Psoas muscle (tissue), 7 donors: ENCODE measurements at regions not wholly inside any gene's neighbourhood (a gene's known extent, or its start where the extent isn't known, plus 50 kb on each side); places are given as distances from the start of the nearest gene placed in this dataset.

Source experiments
- ATAC-seq, 4 donors: fragments of 200-7000 bp; cut with Tn5 transposase; one replicate each; pipeline ENCODE4 v1.9.1; 2020; ENCODE audit warnings: moderate library complexity in 3 of 4, mild to moderate bottlenecking in 2 of 4
- DNase-seq, 2 donors: peaks; one replicate each; pipeline ENCODE4 v3.0.0-alpha.2; 2020
- H3K27ac ChIP-seq: fragments of 200-600 bp; one replicate; pipeline ENCODE4 v1.8.0; 2022
- H3K27me3 ChIP-seq, 3 donors: fragments of 200-600 bp in 1 of 3; one replicate each; pipeline versions ENCODE4 v1.6.1 to v1.8.0; 2013 to 2022; ENCODE audit warnings: low read length in 2 of 3, mild to moderate bottlenecking in 2 of 3, moderate library complexity in 1 of 3; ENCODE audit not compliant: insufficient read depth in 3 of 3
- H3K36me3 ChIP-seq, 2 donors: fragments of 200-600 bp in 1 of 2; one replicate each; pipeline versions ENCODE4 v1.6.1 to v1.8.0; 2013 to 2022; ENCODE audit warnings: low read depth in 1 of 2, mild to moderate bottlenecking in 1 of 2, moderate library complexity in 1 of 2; ENCODE audit not compliant: insufficient read depth in 1 of 2
- H3K4me1 ChIP-seq: fragments of 200-600 bp; one replicate; pipeline ENCODE4 v1.8.0; 2022
- H3K4me3 ChIP-seq: fragments of 200-600 bp; one replicate; pipeline ENCODE4 v1.8.0; 2022; ENCODE audit warnings: mild to moderate bottlenecking
- H3K9me3 ChIP-seq: fragments of 200-600 bp; one replicate; pipeline ENCODE4 v1.8.0; 2022
- WGBS, 3 donors: extraction: QIAGEN DNeasy Blood & Tissue Kit; methylation state at CpG; one replicate each; pipeline versions ENCODE4 v1.1.6 to v1.1.7; 2013; 5-methylcytosine and 5-hydroxymethylcytosine counted together
- intact Hi-C, 2 donors: fragments of 100-400 bp; cut with DNase I; formaldehyde crosslinking; loops; one replicate each; pipeline versions ENCODE4 v1.11.0 to v1.14.2; 2022
- TF ChIP-seq, protein P1 (sequence below): fragments of 200-600 bp; IDR thresholded peaks from one replicate; pipeline ENCODE4 v1.8.0; 2022; ENCODE audit warnings: antibody characterized with exemption
- donor health status: healthy with polysubstance abuse.
- donor health status: DM: no; HTN: no; CAD: no; lungs with moderate emphysema.
- donor health status: Bipolar disorder and iron deficiency.
- donor health status: healthy.
- donor health status: DM: yes; HTN: yes; CAD: no.
- donor health status: DM: no; HTN: no; CAD: no.
- donor health status: DM: yes; HTN: yes; CAD: no.

DNA sequence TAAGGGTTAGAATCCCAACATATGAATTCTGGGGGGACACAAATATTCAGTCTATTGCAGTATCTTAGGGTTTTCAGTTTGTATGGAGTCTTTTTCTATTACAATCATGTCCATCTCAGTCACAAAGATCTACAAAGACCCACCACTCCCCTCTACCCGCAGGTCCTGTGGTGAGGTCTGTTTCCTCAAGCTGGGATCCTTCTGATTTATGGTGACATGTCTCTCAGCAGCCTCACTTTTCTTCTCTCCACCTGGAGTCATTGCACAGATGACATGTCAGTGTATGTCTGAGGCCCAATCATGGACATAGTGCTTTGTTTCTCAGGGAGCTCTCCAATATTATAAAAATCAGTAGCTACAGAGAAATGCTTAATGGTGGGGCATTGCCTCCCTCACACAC, 113.4 kb upstream of the RAB27B start:
- Histone ChIP-seq H3K36me3 (no peaks in the 10 kb centered on the region), H3K27me3 (peaks cover 0 to 2% (median 0%) of the 10 kb centered on the region in 3 donors), H3K9me3 (no peaks in the 10 kb centered on the region), H3K4me3 (no peak overlapping the region), H3K4me1 (no peaks in the 10 kb centered on the region), H3K27ac (no peak overlapping the region)
- intact Hi-C loops = no loop called here
- ATAC-seq = no peak
- DNase-seq = no peak
- TF ChIP-seq, protein P1, sequence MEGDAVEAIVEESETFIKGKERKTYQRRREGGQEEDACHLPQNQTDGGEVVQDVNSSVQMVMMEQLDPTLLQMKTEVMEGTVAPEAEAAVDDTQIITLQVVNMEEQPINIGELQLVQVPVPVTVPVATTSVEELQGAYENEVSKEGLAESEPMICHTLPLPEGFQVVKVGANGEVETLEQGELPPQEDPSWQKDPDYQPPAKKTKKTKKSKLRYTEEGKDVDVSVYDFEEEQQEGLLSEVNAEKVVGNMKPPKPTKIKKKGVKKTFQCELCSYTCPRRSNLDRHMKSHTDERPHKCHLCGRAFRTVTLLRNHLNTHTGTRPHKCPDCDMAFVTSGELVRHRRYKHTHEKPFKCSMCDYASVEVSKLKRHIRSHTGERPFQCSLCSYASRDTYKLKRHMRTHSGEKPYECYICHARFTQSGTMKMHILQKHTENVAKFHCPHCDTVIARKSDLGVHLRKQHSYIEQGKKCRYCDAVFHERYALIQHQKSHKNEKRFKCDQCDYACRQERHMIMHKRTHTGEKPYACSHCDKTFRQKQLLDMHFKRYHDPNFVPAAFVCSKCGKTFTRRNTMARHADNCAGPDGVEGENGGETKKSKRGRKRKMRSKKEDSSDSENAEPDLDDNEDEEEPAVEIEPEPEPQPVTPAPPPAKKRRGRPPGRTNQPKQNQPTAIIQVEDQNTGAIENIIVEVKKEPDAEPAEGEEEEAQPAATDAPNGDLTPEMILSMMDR = no peak
- 52 to 62% (median 56%) methylated on average over 1 of the region's 1 CpG for WGBS, 3 donors

DNA sequence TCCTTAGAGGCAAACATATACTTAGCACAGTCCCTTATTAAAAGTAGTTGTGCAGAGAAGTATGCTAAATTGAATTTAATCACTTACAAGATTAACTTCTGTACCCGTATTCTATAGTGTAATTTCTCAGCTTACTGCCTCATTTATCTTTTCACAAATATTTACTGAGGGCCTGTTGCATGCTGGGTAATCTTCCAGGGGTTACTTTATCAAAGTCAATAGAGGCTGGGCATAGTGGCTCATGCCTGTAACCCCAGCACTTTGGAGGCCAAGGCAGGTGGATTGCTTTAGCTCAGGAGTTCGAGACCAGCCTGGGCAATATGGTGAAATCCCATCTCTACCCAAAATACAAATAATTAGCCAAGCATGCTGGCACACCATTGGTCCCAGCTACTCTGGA, 111.7 kb upstream of the RAB27B start:
- DNase-seq = no peak
- WGBS, 3 donors = 82 to 90% (median 89%) methylated on average over 2 of the region's 2 CpGs
- Histone ChIP-seq H3K36me3 (no peaks in the 10 kb centered on the region), H3K4me3 (no peak overlapping the region), H3K27me3 (peaks cover 0 to 2% (median 0%) of the 10 kb centered on the region in 3 donors), H3K9me3 (no peaks in the 10 kb centered on the region), H3K4me1 (no peaks in the 10 kb centered on the region), H3K27ac (no peak overlapping the region)
- no peak for ATAC-seq
- intact Hi-C loops = no loop called here
- TF ChIP-seq, protein P1 = no peak

DNA sequence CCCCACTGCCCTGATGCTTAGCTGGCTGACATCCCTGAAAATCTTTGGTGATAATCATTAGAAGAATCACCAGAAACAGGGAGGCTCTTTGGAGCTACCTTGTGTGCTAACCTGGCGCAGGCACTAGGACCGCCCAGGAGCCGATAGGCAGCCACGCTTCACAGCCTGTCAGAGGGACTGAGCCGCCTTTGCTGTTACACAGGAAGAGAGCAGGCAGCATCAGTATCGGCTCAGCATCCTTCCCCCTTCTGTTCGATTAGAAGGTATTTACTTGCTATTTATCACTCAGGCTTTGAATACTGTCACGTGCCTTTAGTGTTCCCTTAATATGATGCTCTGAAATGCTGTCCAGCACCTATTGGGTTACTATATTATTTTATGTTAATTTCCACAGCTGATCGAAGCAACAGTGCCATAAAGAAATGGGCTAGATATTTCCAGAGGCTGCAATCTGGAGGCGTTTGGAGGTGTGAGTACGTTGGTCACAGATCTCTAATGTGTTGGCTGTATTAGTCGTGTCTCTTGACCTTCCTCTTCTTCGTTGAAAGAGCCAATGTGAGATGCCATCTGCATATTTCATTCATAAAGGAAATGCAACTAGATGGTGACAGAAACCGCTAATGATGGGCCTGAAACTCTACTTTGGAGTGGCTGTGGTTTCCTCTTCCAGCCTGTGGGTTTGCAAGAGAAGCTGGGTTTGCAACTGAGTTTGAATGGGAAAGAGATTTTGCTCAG, 110.4 kb upstream of the RAB27B start:
- DNase-seq (no peak), ATAC-seq (no peak)
- Histone ChIP-seq H3K4me1 (no peaks in the 10 kb centered on the region), H3K4me3 (no peak overlapping the region), H3K9me3 (no peaks in the 10 kb centered on the region), H3K36me3 (no peaks in the 10 kb centered on the region), H3K27me3 (peaks cover 0 to 2% (median 0%) of the 10 kb centered on the region in 3 donors), H3K27ac (no peak overlapping the region)
- WGBS, 3 donors = 17 to 22% (median 17%) methylated on average over 14 of the region's 14 CpGs
- TF ChIP-seq, protein P1 = no peak
- intact Hi-C loops = no loop called here

DNA sequence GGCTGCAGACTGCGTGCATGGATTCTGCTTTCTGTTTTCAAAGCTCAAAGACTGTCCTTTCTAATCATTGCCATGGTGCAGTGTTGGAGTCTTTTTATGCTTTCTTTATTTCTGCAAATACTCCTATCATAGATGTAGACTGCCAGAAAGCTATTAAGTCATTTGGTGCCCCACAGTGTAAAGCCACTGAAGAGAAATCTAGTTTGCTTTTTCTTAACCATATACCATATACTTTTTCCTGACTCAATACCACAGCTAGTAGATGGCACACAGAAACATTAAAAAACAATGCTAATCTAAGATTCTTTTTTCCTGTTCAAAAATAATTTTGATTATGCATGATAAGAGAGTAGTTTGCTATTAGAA, 109.9 kb upstream of the RAB27B start:
- Histone ChIP-seq H3K36me3 (no peaks in the 10 kb centered on the region), H3K4me1 (no peaks in the 10 kb centered on the region), H3K9me3 (no peaks in the 10 kb centered on the region), H3K27me3 (peaks cover 0 to 2% (median 0%) of the 10 kb centered on the region in 3 donors), H3K27ac (no peak overlapping the region), H3K4me3 (no peak overlapping the region)
- ATAC-seq (no peak), DNase-seq (no peak)
- TF ChIP-seq, protein P1 = no peak
- intact Hi-C loops = no loop called here
- WGBS, 3 donors = 60 to 74% (median 63%) methylated on average over 1 of the region's 1 CpG

DNA sequence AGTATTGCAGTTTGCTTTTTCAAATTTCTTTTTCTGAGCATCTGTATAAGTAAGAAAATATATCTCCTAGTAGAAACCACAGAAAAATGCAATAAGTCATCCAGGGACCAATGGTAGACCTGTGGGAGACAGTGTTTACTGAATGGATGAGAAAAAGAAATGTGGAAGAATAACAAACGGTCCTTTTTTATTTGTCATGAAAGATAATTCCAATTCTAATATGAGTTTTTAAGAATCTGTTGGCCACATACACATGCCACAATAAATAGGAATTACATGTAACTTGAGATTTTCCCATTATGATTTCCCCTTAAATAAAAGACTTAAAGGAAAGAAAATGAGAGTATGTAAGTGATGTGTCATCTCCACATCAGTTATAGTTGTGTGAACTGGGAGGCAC, 107.7 kb upstream of the RAB27B start:
- Histone ChIP-seq H3K36me3 (no peaks in the 10 kb centered on the region), H3K27me3 (peaks cover 0 to 2% (median 0%) of the 10 kb centered on the region in 3 donors), H3K4me1 (no peaks in the 10 kb centered on the region), H3K9me3 (no peaks in the 10 kb centered on the region), H3K4me3 (no peak overlapping the region), H3K27ac (no peak overlapping the region)
- TF ChIP-seq, protein P1 = no peak
- 57 to 64% (median 63%) methylated on average over 1 of the region's 1 CpG for WGBS, 3 donors
- ATAC-seq (no peak), DNase-seq (no peak)
- intact Hi-C loops = no loop called here
